GM12875 (cell line): ENCODE measurements at regions not wholly inside any gene's neighbourhood (a gene's known extent, or its start where the extent isn't known, plus 50 kb on each side); places are given as distances from the start of the nearest gene placed in this dataset.

Experiments
- H3K4me3 ChIP-seq: one replicate; pipeline ENCODE4 v1.5.1; 2011; ENCODE audit warnings: low read depth, low read length, control low read depth
- TF ChIP-seq, protein P1 (sequence below): IDR thresholded peaks from 2 replicates; pipeline ENCODE4 v1.5.1; 2011; ENCODE audit warnings: low read depth, mild to moderate bottlenecking, control low read depth, inconsistent platforms, low read length, moderate library complexity, borderline replicate concordance; ENCODE audit not compliant: insufficient read depth

DNA sequence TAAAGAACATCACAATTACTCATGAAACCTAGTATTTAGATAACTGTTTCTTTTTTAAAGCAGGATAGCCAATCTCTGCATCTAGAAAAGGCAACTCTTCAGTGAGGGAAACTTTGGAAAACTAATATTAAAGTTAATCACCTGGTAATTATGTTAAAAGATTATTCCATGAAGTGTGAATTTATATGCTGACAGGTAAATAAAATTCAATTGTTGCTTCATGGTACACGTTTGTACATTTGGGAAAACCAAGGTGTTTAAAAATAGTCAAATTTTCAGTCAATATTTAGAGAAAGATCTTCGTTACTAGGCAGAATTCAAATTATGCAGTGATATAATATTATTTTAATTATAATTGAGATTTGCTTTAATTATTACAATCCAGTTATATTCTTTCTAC is 100.1 kb upstream of the LRFN5 start:
- H3K4me3 ChIP-seq, result no peak overlapping the region
- TF ChIP-seq, protein P1, sequence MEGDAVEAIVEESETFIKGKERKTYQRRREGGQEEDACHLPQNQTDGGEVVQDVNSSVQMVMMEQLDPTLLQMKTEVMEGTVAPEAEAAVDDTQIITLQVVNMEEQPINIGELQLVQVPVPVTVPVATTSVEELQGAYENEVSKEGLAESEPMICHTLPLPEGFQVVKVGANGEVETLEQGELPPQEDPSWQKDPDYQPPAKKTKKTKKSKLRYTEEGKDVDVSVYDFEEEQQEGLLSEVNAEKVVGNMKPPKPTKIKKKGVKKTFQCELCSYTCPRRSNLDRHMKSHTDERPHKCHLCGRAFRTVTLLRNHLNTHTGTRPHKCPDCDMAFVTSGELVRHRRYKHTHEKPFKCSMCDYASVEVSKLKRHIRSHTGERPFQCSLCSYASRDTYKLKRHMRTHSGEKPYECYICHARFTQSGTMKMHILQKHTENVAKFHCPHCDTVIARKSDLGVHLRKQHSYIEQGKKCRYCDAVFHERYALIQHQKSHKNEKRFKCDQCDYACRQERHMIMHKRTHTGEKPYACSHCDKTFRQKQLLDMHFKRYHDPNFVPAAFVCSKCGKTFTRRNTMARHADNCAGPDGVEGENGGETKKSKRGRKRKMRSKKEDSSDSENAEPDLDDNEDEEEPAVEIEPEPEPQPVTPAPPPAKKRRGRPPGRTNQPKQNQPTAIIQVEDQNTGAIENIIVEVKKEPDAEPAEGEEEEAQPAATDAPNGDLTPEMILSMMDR, result no peak

DNA sequence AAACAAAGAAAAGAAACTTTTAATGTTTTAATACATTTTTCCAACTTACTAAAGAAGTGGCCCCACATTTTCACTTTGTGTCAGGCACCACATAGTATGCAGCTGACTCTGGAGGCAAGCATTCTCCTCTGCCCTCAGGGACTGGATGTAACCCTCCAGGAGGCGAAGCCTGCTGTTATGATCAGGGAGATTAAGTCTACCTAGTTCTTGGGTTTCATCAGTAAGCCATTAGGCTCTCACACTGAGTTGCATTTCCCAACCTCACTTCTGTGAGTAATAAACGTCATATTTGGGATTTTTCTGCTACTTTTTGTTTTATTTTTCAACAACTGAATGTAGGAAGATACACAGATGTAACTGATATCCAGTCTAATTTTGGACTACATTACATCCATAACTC is 101.2 kb upstream of the LRFN5 start:
- H3K4me3 ChIP-seq, result no peak overlapping the region
- TF ChIP-seq, protein P1, result no peak

DNA sequence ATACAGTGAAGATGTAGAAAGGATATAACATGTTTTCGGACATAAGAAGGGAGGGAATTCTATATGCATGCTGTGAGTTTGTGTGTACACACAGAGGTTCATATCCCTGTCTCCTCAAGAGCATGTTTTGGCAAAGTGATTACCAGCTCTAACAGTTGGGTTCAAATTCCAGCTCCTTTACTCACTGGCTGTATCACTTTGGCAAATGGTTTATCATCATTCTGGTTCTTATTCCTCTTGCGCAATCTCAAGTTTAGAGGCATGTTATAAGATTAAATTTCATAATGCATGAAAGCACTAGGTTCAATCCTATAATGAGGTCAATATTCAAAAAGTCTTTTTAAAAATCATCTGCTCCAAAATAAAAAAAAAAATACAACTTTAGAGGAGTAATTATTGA is 107.7 kb upstream of the LRFN5 start:
- TF ChIP-seq, protein P1, result no peak
- H3K4me3 ChIP-seq, result no peak overlapping the region

DNA sequence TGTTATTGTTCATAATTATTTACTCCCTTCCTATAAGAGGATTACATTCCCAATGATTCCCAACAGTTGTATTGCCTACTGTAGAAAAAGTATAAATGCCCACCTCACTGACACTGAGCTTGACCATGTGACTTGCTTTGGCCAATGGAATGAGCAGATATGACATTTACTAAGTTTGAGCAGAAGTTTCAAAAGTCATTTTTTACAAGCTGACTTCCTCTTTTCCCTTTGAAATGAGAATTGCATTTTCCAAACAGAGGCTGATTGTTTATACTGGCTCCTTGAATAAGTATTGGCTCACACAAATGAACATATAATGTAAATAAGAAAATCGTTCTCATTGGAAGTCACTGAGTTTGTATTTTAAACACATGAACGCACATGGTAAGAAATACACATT is 116.4 kb upstream of the LRFN5 start:
- TF ChIP-seq, protein P1, result no peak
- H3K4me3 ChIP-seq, result no peak overlapping the region

DNA sequence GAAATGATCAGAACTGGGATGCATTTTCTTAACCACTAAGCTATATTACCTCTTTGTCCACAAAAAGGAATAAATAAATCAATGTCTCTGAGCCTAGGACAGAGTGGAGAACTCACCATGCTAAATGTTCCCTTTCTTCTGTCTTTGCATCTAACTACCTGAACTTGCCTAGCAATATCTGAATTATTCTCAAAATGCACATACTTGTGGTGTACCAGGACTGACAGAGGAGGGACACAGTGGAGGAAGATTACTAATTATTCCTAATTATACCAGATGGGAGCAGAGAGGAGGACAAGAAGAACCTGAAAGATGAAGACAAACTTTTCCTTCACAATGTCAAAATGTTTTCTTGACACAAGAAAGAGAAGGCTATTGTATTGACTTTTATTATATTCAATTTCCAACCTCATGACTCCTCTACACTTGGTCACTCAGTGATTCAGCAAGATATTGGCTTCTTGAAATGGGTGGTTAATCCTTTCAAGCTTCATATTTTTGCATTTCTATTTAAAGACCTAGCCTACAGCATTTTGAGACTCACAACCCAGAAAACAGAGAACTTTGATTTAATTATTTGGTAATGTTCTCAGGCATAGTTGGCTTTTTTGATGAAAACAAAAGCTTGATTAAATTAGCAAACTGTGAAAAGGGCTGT is 117.2 kb upstream of the LRFN5 start:
- no peak overlapping the region for H3K4me3 ChIP-seq
- TF ChIP-seq, protein P1, result no peak

DNA sequence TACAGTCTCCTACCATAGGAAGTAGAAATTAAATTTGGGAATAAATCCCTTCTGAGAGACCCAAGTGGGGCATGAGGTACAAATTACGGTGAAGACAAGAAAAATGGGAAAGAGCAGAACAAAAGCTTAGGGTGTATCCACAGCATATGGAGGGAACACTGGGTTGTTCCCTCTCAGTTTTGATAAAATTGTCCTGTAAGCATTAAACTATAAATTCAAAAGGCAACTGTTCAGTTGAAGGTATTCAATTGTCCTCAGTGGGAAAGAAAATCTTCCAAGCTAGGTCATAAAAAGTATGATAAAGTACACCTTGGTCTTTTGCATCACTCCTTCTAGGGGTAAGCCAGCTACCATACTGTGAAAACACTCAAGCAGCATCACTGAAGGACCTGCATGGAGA is 118.3 kb upstream of the LRFN5 start:
- TF ChIP-seq, protein P1, result no peak
- no peak overlapping the region for H3K4me3 ChIP-seq

DNA sequence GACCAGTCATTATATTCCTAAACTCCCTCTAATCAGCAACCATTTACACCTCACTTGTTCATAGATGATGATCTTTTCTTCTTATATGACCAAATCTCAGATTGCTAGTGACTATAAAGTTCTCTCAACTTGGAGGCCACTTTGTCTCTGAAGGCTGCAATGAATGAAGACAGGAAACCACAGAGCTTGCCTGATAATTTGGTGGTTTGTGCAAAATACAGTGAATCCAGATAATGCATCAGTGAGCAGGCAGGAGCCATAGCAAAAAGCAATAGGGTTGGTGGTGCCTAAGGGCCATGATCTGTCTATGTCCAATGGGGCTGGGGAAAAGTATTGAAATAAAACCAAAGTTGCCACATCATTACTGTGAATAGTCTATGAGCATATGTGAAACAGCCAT is 123.8 kb upstream of the LRFN5 start:
- TF ChIP-seq, protein P1, result no peak
- H3K4me3 ChIP-seq, result no peak overlapping the region
